Kidney epithelial cell (primary cell): ENCODE measurements at regions not wholly inside any gene's neighbourhood (a gene's known extent, or its start where the extent isn't known, plus 50 kb on each side); places are given as distances from the start of the nearest gene placed in this dataset.

Experiments used
- DNase-seq: peaks from one replicate; pipeline ENCODE4 v3.0.0-alpha.2; 2010; ENCODE audit warnings: low read depth
- H3K27me3 ChIP-seq: 2 replicates; pipeline ENCODE4 v1.6.0; 2011; ENCODE audit warnings: low read length; ENCODE audit not compliant: control insufficient read depth, insufficient read depth
- H3K36me3 ChIP-seq: 2 replicates; pipeline ENCODE4 v1.5.1; 2011; ENCODE audit warnings: low read length; ENCODE audit not compliant: control insufficient read depth, insufficient read depth
- H3K4me3 ChIP-seq: 2 replicates; pipeline ENCODE4 v1.5.1; 2011; ENCODE audit warnings: low read depth, mild to moderate bottlenecking, control low read depth, low read length
- CTCF ChIP-seq: IDR thresholded peaks from 2 replicates; pipeline ENCODE4 v1.5.1; 2011; ENCODE audit warnings: mild to moderate bottlenecking, moderate library complexity, low read length, control low read depth, inconsistent platforms; ENCODE audit not compliant: insufficient read depth, poor library complexity, severe bottlenecking

GRCh38 chr2:8196316-8196715 lies 485.5 kb upstream of the ID2 start:
- no peak for TF ChIP-seq CTCF
- Histone ChIP-seq H3K4me3 (no peak overlapping the region), H3K36me3 (no peaks in the 10 kb centered on the region), H3K27me3 (no peaks in the 10 kb centered on the region)
- no peak for DNase-seq

- no peaks in the 10 kb centered on the region for H3K27me3 ChIP-seq
- no peak overlapping the region for H3K4me3 ChIP-seq
- TF ChIP-seq CTCF = no peak
- no peak for DNase-seq
- H3K36me3 ChIP-seq = no peaks in the 10 kb centered on the region
Observed at GRCh38 chr2:8197101-8197500, 484.8 kb upstream of the ID2 start.

DNA sequence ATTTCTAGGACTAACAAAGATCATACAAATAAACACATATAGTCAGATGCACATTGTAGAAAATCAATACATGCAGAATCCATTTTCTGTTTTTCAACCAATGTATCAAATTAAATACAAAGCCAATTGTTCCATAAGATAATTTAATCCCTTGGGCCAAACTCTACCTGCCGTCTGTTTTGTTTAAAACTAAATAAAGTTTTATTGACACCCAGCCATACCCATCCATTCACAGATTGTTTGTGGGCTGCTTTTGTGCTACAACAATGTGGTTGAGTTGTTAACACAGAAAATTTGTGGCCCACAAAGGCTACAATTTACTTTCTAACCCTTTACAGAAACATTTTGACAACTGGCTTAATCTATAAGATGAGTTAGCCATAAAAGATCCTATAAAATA lies 484.0 kb upstream of the ID2 start:
- no peak for DNase-seq
- Histone ChIP-seq H3K27me3 (no peaks in the 10 kb centered on the region), H3K36me3 (no peaks in the 10 kb centered on the region), H3K4me3 (no peak overlapping the region)
- no peak for TF ChIP-seq CTCF

GRCh38 chr2:8198766-8199382 lies 483.0 kb upstream of the ID2 start:
- Histone ChIP-seq H3K4me3 (no peak overlapping the region), H3K27me3 (no peaks in the 10 kb centered on the region), H3K36me3 (no peaks in the 10 kb centered on the region)
- no peak for DNase-seq
- no peak for TF ChIP-seq CTCF

GRCh38 chr2:8202132-8202531 lies 479.7 kb upstream of the ID2 start:
- no peak for DNase-seq
- no peak overlapping the region for H3K4me3 ChIP-seq
- no peaks in the 10 kb centered on the region for H3K27me3 ChIP-seq
- H3K36me3 ChIP-seq = no peaks in the 10 kb centered on the region
- TF ChIP-seq CTCF = no peak

- no peaks in the 10 kb centered on the region for H3K27me3 ChIP-seq
- H3K4me3 ChIP-seq = no peak overlapping the region
- TF ChIP-seq CTCF = no peak
- no peaks in the 10 kb centered on the region for H3K36me3 ChIP-seq
- DNase-seq = no peak
Observed at GRCh38 chr2:8203364-8203763, 478.5 kb upstream of the ID2 start.
